HG03469 (cell line): ENCODE measurements at regions not wholly inside any gene's neighbourhood (a gene's known extent, or its start where the extent isn't known, plus 50 kb on each side); places are given as distances from the start of the nearest gene placed in this dataset.
"Not testable (repeated sequence)": the region's sequence is repeated elsewhere in the genome, so short reads cannot be mapped to it uniquely, and the experiment has no call there.

Experiments
- ATAC-seq: cut with Tn5 transposase; IDR thresholded peaks from one replicate; pipeline ENCODE4 v1.9.1; 2021; ENCODE audit warnings: mild to moderate bottlenecking, moderate library complexity, moderate number of reproducible peaks; ENCODE audit not compliant: unreplicated experiment

DNA sequence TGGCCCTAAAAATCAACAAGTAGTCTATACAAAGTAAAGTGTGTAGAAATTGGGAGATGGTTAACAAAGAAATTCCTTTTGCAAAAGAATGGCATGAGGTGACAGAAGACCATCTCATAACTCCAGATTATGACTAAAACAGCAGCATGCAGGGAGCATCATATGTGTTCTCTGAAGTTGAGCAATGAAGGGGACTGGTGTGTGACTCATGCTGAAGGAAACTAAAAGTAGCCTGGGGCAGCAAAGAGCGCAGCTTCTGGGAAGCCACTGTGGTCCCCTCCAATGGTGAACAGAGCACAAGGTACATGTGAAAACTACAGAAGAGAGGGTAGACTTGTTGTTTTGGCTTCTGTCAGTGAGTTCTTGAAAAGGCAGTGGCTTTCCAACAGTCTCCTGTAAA is 133.4 kb downstream of the MACC1 start:
- ATAC-seq = peak; percentile 65

DNA sequence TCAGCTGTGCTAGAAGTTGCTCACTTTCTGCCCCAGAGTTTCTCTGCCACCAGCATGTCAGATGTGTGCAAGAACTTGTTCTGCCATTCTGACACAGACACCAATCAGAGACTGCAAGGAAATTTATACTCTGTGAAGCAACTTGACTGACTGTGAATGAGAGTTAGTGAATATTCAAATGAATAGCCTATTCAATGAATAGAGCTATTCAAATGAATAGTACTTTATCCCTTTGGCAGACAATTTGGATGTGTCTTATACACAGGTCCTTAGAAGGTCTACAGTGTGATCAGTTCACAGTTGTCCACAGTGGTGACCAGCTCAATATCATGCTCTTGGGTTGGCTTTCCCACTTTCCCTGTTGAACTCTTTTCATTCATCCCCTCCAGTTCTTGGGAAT is 138.1 kb downstream of the MACC1 start:
- no peak for ATAC-seq

DNA sequence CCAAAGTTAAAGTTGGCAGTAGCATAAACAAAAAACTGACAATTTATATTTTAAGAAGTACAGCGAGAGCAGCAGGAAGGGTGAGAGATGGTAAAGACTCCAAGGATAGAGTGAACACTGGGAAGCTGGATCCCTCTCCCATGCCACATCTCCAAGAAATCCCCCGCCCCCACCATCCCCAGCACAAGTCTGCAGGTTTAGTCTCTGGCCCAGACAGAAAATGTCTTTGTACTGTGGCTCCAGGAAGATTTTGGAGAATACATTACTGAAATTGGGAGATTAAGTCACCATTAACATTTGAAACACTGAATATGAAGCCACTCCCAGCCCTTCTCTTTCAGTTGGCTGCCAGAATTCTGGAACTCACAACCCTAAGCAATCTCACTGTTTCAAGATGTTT is 140.3 kb downstream of the MACC1 start:
- ATAC-seq = no peak

DNA sequence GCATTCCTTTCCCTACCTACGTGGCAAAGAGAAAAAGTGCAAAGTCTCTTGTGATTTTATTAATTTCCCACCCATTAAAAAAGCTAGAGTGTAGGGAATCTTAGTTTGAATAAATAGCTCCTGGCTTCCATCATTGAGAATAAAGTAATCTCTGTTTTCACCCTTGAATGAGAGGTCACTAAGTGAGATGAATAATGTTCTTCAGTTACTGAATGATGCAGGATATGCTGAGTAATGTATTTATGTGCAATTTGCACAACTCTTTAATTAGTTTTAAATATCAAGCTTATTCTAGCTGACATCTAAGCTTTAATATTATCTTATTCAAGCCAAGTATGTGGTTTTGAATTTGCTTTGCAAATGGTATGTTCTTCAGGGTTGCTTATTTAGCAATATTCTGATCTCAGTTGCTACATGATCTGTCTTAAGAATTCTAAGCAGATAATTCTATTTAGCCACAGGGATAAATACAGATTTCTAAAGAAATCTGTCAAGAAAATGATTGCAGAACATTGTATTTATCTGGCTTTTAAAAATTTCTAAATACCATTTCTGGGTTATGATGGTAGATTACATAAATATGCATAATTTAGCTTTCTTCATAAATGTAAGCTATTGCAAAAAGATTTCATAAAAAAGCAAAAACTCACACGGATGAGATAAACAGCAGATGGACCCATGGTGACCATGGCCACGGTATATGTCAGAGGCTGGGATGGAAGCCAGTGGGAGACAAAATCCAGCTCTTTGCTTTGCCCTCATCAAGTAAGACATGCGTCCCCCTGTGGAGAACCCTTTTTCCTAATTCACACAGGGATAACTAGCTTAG is 141.0 kb downstream of the MACC1 start:
- ATAC-seq = no peak

DNA sequence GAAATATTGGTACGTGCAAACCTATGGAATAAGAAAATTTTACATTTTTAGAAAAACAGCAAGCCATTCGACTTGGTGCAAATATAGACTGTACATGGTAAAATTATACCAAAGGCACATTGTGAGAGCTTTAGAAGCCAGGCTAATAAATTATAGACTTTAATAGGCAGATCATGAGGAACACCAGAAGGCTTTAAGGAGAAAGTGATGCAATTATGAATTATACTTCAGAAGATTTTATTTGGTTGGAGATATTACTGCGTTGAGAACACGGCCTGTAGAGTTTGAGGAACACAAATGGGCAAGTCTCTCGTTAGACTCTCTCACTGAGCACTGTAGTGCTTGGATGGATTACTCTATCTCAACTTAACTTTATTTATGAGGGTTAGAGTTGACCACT is 141.7 kb downstream of the MACC1 start:
- ATAC-seq = no peak

DNA sequence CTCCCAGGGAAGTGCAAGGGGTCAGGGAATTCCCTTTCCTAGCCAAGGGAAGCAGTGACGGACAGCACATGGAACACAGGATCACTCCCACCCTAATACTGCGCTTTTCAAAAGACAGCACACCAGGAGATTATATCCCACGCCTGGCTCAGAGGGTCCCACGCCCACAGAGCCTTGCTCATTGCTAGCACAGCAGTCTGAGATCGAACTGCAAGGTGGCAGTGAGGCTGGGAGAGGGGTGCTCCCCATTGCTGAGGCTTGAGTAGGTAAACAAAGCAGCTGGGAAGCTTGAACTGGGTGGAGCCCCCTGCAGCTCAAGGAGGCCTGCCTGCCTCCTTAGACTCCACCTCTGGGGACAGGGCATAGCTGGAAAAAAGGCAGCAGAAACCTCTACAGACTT is 149.2 kb downstream of the MACC1 start:
- ATAC-seq = not testable (repeated sequence)

DNA sequence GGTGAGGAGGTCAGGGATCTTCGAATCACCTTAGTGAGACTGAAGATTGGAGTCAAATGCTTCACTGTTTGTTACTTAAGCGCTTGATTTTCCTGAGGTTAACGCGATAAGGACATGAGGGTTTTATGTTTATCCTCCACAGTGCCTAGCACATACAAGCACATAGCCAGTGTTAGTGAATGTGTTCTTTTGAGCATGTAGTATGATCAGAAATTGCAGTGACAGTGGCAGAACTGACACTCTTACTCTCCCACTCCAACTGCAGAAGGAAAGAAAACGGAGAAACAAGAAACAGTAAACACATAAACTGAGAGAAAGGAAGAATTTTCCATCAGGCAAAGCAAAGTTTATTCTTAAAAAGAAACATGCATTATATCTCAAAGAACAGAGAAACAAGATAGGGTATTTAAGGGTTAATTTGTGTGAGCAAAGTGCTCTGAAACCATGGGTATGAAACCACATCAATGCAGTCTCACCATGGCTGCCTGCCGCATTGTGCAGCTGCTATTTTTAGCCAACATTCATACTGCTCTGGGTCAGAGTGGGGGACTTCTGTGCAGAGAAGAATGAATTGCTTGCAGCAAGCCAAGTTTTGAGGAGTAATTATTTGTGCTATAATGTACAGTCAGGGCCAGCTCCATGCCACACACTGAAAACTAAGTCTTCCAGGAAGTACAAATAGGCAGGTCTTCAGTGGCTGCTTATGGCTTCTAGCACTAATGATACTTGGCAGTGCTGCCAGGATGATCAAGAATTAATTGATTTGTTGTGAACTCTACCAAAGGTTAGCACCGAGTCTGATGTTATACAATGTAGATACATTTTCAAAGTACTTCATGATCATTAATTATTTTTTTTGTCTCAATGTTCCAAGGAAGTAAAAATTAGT is 152.0 kb downstream of the MACC1 start:
- peak; percentile 100 for ATAC-seq

DNA sequence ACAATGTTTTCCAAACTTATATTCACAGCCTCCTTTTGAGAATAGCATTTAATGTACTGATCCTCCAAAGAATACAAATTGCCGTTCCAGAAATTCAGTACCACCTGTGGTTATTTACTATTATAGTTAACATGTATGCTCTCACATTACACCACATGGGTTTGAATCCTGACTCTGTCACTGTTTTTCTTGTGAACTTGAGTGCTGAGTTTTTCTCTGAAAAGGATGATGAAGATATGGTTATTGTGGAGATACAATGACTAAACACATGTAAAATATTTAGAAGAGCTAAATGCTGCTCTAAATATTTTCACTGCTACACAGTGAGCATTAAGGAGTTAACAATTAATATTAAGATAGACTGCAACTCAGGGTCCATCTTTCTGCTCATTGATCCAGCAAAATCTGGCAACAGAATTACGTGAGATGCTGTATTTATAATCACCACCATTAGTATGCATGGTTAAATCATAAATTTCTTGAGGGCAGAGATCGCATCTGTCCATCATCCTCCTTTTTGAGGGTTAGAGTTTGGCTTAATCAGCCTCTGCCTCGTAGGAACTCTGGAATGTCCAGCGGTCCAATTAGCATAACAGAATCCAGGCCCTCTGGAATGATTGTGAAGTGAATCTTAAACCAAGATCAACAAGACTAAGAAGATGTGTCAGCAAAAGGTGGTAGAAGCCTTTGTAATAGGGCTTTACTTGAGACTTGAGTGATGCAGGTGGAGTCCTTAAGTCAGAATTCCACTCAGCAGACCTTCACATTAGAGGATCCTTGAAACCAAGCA is 152.8 kb downstream of the MACC1 start:
- no peak for ATAC-seq

DNA sequence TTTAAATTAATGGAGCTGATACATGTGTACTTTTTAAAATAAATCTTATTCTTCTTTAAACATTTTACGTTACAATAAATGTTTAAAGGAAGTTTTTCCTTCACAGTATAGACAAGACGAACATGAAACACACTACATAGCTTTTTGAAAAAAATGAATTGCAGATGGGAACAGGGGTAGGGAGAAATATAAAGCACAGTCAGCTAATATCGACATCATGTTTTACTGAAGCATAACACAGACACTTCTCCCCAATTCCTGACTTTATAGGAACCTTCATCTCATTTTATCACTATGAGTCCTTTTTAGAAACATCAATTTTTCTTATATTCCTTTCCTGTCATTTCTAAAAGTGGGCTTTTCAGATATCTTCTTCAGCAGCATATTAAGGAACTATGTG is 153.5 kb downstream of the MACC1 start:
- ATAC-seq = no peak

DNA sequence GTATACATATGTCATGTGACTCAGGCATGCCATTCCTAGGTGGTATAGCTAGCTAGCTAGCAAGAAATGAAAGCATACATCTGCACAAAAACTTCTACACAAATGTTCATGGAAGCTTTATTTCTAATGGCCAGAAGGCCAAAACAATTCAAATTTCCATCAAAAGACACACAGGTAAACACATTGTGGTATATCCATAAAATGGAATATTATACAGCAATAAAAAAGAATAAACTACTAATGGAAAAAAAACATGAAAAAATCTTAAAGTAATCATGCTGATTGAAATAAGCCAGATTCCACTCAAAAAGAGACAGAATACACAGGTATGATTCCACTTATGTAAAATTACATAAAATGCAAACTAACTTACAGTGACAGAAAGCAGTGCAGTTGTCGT is 154.3 kb downstream of the MACC1 start:
- ATAC-seq = no peak

DNA sequence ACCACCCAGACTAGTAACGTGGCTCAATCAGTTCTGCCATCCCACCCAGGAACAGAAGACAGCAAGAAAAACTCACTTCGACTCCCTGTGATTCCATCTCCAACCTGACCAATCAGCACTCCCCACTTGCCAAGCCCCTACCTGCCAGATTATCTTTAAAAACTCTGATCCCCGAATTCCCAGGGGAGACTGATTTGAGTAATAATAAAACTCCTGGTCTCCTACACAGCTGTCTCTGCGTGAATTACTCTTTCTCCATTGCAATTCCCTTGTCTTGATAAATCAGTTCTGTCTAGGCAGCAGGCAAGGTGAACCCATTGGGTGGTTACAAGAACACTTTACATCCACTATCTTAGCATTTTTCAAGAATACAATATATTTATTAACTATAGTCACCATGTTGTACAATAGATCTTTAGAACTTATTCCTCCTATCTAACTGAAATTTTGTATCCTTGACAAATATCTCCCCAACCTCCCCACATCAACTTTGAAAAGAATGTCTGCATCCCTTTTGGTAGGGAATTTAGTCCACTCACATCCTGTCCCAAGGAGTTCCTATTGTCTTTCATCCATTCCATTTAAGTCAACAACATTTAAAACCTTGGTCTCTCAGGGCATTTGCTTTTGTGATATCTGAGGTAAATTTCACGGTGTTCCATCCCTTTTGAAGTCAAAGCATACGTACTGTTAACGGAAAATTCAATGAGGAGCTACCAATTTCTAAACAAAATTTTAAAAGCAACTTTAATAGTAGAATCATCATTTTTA is 163.7 kb downstream of the MACC1 start:
- ATAC-seq = no peak

DNA sequence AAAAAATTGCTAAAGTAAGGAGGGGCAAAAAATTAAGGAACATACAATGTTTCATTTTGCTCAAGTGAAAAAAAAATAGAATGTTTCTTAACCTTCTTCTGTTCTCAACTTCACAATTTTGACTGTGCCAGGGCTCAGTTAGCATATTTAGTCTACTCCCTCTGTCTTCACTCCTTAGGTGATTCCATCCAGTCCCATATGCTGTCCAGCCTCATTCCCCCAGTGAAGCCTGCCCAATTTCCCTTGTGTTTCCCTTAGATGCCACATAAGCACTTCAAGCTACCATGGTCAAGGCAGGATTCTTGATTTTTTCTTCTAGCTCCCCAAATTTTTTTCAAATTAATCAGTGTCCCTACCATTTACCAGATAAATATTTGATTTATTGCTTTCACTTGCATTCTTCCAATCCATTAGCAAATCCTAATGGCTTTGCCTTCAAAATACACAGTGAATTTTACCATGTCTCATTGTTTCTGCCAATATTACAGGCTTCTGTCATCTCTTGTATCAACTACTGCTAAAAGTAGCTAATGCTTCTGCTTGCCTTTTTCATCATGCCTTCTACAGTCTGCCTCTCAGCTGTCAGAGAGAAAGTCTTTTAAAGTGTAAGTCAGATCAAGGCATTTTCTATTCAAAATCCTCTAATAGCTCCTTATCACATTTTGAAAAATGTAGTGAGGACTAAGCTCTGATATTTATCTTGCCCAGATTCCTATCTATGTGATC is 166.8 kb downstream of the MACC1 start:
- ATAC-seq = no peak

DNA sequence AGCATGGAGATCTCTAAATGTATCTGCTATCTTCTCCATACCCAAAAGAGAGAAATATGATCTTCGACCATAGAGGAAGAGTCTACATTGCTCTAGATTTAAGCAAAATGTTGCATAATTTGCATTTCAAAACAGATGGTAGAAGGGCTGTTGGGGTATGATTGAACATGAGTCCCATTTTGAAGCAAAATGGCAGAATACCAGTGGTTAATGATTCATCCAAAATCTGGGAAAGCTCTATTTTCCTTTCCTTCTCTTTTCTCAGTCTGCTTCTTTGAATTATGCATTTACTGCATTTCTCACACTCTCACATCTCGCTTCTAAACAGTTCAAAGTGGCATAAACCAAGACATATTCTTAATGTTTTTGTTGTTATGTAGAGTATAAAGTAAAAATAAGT is 178.5 kb downstream of the MACC1 start:
- no peak for ATAC-seq

DNA sequence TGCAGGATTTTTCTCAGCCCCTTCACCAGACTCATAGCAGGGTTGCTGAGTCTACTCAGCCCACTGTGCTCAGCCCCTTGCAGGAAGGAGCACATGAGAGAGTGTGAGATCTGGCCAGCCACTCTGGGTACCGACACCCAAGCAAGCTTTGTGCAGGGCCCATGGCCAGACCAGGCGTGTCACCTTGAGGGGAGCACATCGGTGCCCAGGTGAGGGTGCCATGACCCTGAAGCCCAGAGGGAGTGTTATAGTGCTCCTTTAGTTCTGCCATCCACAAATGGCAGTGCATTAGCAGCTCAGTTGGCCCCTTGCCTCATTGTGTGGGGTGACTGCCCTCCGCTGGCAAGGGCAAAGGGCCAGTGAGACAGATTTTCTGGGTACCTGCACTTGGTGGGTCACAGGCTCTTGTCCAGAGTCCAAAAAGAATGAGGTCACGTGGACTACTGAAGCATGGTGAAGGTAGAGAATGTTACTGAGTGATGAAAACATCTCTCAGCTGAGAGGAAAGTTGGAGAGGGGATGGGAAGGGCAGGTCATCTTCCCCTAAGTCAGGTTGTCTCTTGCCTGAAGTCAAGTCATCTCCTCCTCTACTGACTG is 181.8 kb downstream of the MACC1 start:
- ATAC-seq = no peak

DNA sequence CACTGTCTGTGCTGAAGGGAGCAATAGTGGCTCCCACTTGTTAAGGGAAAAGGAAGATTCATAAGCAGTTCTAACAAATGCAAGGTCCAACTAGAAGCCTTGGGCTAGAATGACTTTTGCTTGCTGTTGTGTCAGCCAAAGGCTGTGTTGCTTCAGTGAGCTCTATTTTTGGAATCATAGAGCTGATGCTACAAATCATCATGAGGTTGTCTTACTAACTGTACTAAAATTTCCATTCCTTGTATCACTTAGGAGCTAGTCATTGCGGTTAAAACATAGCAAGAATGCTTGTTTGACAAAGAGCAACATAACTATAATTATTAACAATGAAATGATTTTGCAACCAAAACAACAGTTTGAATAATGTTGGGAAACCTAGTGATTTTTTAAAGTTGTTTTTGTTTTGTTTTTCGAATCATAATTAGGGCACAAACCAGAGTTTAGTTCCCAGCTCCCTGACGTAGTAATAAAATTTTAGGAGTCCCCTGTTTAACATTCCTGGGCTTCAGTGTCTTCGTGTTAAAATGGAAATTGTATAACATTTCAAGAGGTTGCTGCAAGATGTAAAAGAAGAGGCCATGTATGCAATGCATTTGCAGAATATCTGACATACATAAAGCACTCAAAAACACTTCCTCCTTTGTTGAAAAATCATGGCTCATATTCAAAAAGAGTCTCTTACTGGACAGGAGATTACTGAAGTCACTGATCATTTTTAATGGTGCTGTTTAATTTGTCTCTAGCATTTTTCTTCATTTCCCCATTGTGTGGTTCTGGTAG is 183.4 kb downstream of the MACC1 start:
- ATAC-seq = no peak

DNA sequence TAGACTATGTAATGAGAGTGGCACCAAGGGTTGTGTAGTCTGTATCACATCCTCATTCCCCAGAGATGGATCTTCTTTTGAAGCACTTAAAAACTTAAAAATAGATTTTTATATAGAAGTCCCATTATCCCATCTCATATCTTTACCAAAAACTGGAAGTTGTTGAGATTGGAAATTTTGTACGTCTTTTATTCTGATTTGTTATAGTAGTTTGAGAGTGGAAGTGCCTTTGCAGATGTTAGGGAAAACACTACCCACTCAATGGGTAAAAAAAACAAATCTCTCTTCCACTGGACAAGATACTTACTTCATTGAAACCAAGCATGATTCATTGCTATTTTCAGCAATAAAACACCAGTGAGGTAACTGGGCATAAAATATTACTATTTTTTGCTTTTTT is 184.4 kb downstream of the MACC1 start:
- no peak for ATAC-seq

DNA sequence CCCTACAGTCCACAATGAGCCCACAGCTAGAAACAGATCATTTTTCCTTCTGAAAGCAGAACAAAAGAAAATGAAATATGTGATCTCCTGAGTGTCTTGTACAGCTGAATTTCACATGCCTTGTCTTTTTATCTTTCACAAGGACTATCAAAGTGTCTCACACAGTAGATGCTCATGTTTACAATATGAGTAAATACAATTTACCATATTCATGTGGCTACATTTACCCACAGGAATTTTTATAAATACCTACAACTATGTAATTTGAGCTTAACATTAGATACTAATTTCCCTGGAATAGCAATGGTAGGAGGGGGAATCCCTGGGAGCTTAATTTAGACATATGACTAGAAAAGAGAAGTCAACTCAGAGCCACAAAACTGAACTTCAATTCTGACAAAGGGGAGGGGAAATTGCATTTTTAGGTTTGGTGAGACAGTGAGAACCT is 186.2 kb downstream of the MACC1 start:
- ATAC-seq = peak; percentile 50

DNA sequence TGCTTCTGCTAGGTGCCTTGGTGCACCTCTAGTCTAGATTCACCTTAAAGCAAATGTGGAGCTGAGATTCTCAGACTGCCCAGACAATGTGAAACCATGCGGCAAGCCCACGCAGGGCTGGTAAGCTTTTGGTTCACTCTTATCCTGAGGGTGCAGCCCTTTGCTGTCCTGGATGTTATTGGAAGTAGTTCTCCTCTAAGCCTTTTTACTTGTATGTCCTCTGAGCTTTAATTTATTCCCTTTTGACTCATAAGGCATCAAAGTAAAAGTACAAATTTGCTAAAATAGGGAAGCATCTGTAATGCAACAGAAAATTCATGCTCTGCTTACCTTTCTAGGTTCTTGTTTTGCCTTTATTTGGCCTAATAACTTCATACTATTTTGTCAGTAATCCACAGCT is 186.8 kb downstream of the MACC1 start:
- peak; percentile 73 for ATAC-seq

DNA sequence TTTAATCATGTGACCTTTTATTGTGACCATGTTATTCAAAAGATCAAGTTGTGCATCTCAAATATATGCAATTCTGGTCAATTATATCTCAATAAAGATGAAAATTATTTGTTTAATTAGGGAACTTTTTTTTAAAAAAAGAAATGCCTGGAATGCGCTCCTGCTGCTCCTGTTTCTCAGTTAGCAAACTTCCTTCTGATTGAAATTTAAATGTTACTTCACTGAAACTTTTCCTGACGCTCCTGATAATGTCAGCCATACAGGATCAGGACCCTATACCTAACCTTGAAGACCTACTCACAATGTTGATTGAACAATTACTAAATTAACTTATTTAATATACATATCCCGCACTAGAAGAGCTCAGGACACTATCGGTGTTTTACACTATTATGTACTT is 190.4 kb downstream of the MACC1 start:
- ATAC-seq = no peak
